GM12892 (cell line): ENCODE measurements at regions not wholly inside any gene's neighbourhood (a gene's known extent, or its start where the extent isn't known, plus 50 kb on each side); places are given as distances from the start of the nearest gene placed in this dataset.

Experiments used
- POLR2AphosphoS5 ChIP-seq: IDR thresholded peaks from 2 replicates; pipeline ENCODE4 v1.6.1; 2011; ENCODE audit warnings: low read depth, low read length, control low read depth
- TAF1 ChIP-seq: IDR thresholded peaks from 2 replicates; pipeline ENCODE4 v1.6.1; 2011; ENCODE audit warnings: low read depth, mild to moderate bottlenecking, control low read depth, low read length, borderline replicate concordance

GRCh38 chr10:56142092-56142728 is 218.8 kb downstream of the ZWINT start:
- TF ChIP-seq POLR2AphosphoS5 (no peak), TAF1 (no peak)
